B cell (primary cell): ENCODE measurements at regions not wholly inside any gene's neighbourhood (a gene's known extent, or its start where the extent isn't known, plus 50 kb on each side); places are given as distances from the start of the nearest gene placed in this dataset.

Source experiments
- ATAC-seq: fragments of 200-7000 bp; cut with Tn5 transposase; one replicate; pipeline ENCODE4 v1.10.0; 2021; ENCODE audit warnings: low read depth, mild to moderate bottlenecking, moderate number of reproducible peaks, moderate library complexity
- CTCF ChIA-PET: fragments of 350-600 bp; sonication (Branson Sonifier 250); formaldehyde crosslinking; loops from one replicate; lab custom pipeline; 2021; ENCODE audit warnings: antibody characterized with exemption, inconsistent platforms; lab: Charles Lee
- POLR2A ChIA-PET: fragments of 350-600 bp; sonication (Branson Sonifier 250); formaldehyde crosslinking; loops from one replicate; lab custom pipeline; 2021; ENCODE audit warnings: antibody characterized with exemption; lab: Charles Lee
- DNase-seq: peaks from one replicate; pipeline ENCODE4 v3.0.0; 2013
- H2AFZ ChIP-seq: 2 replicates; pipeline ENCODE4 v1.6.1; 2012; ENCODE audit warnings: mild to moderate bottlenecking, low read depth, low read length; ENCODE audit not compliant: insufficient read depth, poor library complexity, severe bottlenecking
- H3K27ac ChIP-seq, 2 donors: 1 replicate in 1 of 2; 2 replicates in 1 of 2; pipeline ENCODE4 v1.5.1; 2012 to 2013; ENCODE audit warnings: low read length in 2 of 2, mild to moderate bottlenecking in 2 of 2, moderate library complexity in 1 of 2
- H3K27me3 ChIP-seq, 4 experiments: fragments of 200-600 bp in 1 of 4; sonication (generic) in 1 of 4; replicated peaks in 1 of 4; 1 replicate in 2 of 4; 2 replicates in 2 of 4; pipeline versions ENCODE4 v1.6.1 to v1.7.0; 2013 to 2016; ENCODE audit warnings: low read length in 3 of 4, mild to moderate bottlenecking in 2 of 4, mixed read lengths in 1 of 4, moderate library complexity in 1 of 4; ENCODE audit not compliant: insufficient read depth in 4 of 4, control insufficient read depth in 3 of 4; ENCODE audit errors: control extremely low read depth in 1 of 4
- H3K36me3 ChIP-seq, 2 experiments: replicated peaks in 1 of 2; 1 replicate in 1 of 2; 2 replicates in 1 of 2; pipeline versions ENCODE4 v1.6.1 to v1.7.1; 2013; ENCODE audit warnings: low read length in 1 of 2; ENCODE audit not compliant: insufficient read depth in 2 of 2, control insufficient read depth in 1 of 2; ENCODE audit errors: control extremely low read depth in 1 of 2, extremely low read depth in 1 of 2
- H3K4me1 ChIP-seq, 2 donors: fragments of 200-600 bp in 1 of 2; sonication (generic) in 1 of 2; 1 replicate in 1 of 2; 2 replicates in 1 of 2; pipeline versions ENCODE4 v1.5.1 to v1.6.1; 2013 to 2017; ENCODE audit warnings: low read length in 2 of 2; ENCODE audit not compliant: control insufficient read depth in 2 of 2, insufficient read depth in 2 of 2
- H3K4me2 ChIP-seq: replicated peaks from 2 replicates; pipeline ENCODE3; 2012; ENCODE audit warnings: mild to moderate bottlenecking, low read depth, low read length; ENCODE audit not compliant: poor library complexity, severe bottlenecking
- H3K4me3 ChIP-seq, 5 experiments: fragments of 200-600 bp in 1 of 5; sonication (generic) in 1 of 5; 1 replicate in 3 of 5; 2 replicates in 2 of 5; pipeline versions ENCODE4 v1.5.1 to v1.7.0; 2011 to 2016; ENCODE audit warnings: low read length in 4 of 5, mild to moderate bottlenecking in 4 of 5, low read depth in 2 of 5, control low read depth in 1 of 5, moderate library complexity in 1 of 5; ENCODE audit not compliant: insufficient read depth in 1 of 5; ENCODE audit errors: control extremely low read depth in 1 of 5, extremely low read depth in 1 of 5
- H3K79me2 ChIP-seq: fragments of 200-600 bp; sonication (generic); one replicate; pipeline ENCODE4 v1.6.0; 2016; ENCODE audit warnings: low read length; ENCODE audit not compliant: control insufficient read depth, insufficient read depth
- H3K9ac ChIP-seq: fragments of 200-600 bp; sonication (generic); 2 replicates; pipeline ENCODE4 v1.6.1; 2017; ENCODE audit warnings: mild to moderate bottlenecking, low read length, moderate library complexity
- H3K9me3 ChIP-seq, 3 donors: one replicate each; pipeline versions ENCODE4 v1.6.1 to v1.7.1; 2013; ENCODE audit warnings: low read length in 2 of 3; ENCODE audit not compliant: control insufficient read depth in 2 of 3, insufficient read depth in 1 of 3; ENCODE audit errors: control extremely low read depth in 1 of 3
- H4K20me1 ChIP-seq: 2 replicates; pipeline ENCODE4 v1.6.0; 2012; ENCODE audit warnings: mild to moderate bottlenecking, low read length; ENCODE audit not compliant: insufficient read depth, control insufficient read depth, poor library complexity, severe bottlenecking
- H3K27ac Mint-ChIP-seq: one replicate; pipeline ENCODE4 v1.8.0; 2021; ENCODE audit warnings: mixed read lengths
- H3K27me3 Mint-ChIP-seq: one replicate; pipeline ENCODE4 v1.8.0; 2021; ENCODE audit warnings: mixed read lengths
- H3K4me1 Mint-ChIP-seq: one replicate; pipeline ENCODE4 v1.8.0; 2021; ENCODE audit warnings: mixed read lengths
- H3K4me3 Mint-ChIP-seq: one replicate; pipeline ENCODE4 v1.8.0; 2021; ENCODE audit warnings: mixed read lengths
- H3K9me3 Mint-ChIP-seq: one replicate; pipeline ENCODE4 v1.8.0; 2022; ENCODE audit warnings: mixed read lengths; ENCODE audit not compliant: insufficient read depth
- EZH2 ChIP-seq: IDR thresholded peaks from 2 replicates; pipeline ENCODE4 v1.6.1; 2012; ENCODE audit warnings: borderline replicate concordance, low read depth, mild to moderate bottlenecking, moderate library complexity, low read length; ENCODE audit not compliant: insufficient read depth, poor library complexity, severe bottlenecking
- WGBS: methylation state at CpG from one replicate; pipeline ENCODE4 v1.1.5; 2013; ENCODE audit warnings: missing lambda C conversion rate; ENCODE audit not compliant: insufficient coverage; 5-methylcytosine and 5-hydroxymethylcytosine counted together
- intact Hi-C: fragments of 100-400 bp; cut with micrococcal nuclease; formaldehyde crosslinking; loops from one replicate; pipeline ENCODE4 v1.10.0; 2022
- TF ChIP-seq, protein P1 (sequence below): fragments of 200-600 bp; IDR thresholded peaks from one replicate; pipeline ENCODE4 v1.8.0; 2022; ENCODE audit warnings: antibody characterized with exemption, mild to moderate bottlenecking

DNA sequence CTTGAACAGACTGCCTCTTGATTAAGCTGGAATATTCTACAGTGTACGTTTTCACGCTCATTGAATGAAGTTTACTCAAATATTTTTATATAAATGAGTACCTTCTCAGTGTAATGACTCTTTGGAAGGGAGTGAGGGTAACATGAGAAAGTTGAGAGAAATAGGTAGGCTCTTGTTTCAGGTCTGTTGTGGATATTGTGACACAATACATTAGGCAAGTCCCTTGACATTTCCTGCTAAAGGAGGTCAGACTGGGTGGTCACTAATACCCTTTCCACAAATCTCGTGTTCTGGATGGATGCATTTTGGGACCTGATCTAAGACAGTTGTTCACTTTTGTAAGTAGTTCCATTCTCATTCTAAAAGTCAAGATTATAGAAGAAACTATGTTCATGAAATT, 324.8 kb upstream of the AZI2 start:
- CTCF ChIA-PET, result no interaction called here
- Histone ChIP-seq H3K36me3 (no peaks in the 10 kb centered on the region), H3K79me2 (no peaks in the 10 kb centered on the region), H2AFZ (no peak overlapping the region), H3K4me1 (no peaks in the 10 kb centered on the region), H3K27me3 (no peaks in the 10 kb centered on the region), H4K20me1 (no peaks in the 10 kb centered on the region), H3K4me3 (no peak overlapping the region), H3K9me3 (peaks cover 0 to 7% (median 0%) of the 10 kb centered on the region in 3 donors), H3K27ac (no peak overlapping the region), H3K9ac (no peak overlapping the region), H3K4me2 (no peak overlapping the region)
- DNase-seq (no peak), ATAC-seq (no peak)
- POLR2A ChIA-PET, result no interaction called here
- intact Hi-C loops, result no loop called here
- no CpG with 5 or more reads among the region's 3 CpGs for WGBS
- Mint-ChIP-seq H3K4me1 (no peaks in the 10 kb centered on the region), H3K4me3 (no peak overlapping the region), H3K27ac (no peak overlapping the region), H3K9me3 (peaks cover under 1% of the 10 kb centered on the region), H3K27me3 (no peaks in the 10 kb centered on the region)
- TF ChIP-seq EZH2, result no peak
- TF ChIP-seq, protein P1, sequence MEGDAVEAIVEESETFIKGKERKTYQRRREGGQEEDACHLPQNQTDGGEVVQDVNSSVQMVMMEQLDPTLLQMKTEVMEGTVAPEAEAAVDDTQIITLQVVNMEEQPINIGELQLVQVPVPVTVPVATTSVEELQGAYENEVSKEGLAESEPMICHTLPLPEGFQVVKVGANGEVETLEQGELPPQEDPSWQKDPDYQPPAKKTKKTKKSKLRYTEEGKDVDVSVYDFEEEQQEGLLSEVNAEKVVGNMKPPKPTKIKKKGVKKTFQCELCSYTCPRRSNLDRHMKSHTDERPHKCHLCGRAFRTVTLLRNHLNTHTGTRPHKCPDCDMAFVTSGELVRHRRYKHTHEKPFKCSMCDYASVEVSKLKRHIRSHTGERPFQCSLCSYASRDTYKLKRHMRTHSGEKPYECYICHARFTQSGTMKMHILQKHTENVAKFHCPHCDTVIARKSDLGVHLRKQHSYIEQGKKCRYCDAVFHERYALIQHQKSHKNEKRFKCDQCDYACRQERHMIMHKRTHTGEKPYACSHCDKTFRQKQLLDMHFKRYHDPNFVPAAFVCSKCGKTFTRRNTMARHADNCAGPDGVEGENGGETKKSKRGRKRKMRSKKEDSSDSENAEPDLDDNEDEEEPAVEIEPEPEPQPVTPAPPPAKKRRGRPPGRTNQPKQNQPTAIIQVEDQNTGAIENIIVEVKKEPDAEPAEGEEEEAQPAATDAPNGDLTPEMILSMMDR, result no peak

GRCh38 chr3:28674212-28674611, 325.6 kb upstream of the AZI2 start:
- H3K4me3 Mint-ChIP-seq, result no peak overlapping the region
- no peak overlapping the region for H2AFZ ChIP-seq
- CTCF ChIA-PET, result no interaction called here

More at GRCh38 chr3:28674212-28674611, 325.6 kb upstream of the AZI2 start:
- ATAC-seq, result no peak
- Histone ChIP-seq H3K36me3 (no peaks in the 10 kb centered on the region), H3K4me1 (no peaks in the 10 kb centered on the region), H3K9ac (no peak overlapping the region), H3K79me2 (no peaks in the 10 kb centered on the region), H4K20me1 (no peaks in the 10 kb centered on the region), H3K27me3 (no peaks in the 10 kb centered on the region), H3K9me3 (peaks cover 0 to 7% (median 0%) of the 10 kb centered on the region in 3 donors), H3K4me2 (no peak overlapping the region), H3K27ac (no peak overlapping the region), H3K4me3 (no peak overlapping the region)
- TF ChIP-seq, protein P1, result no peak
- no peak for TF ChIP-seq EZH2
- no peaks in the 10 kb centered on the region for H3K4me1 Mint-ChIP-seq
- intact Hi-C loops, result no loop called here
- WGBS, result 100% methylated on average over 2 of the region's 4 CpGs
- no peak overlapping the region for H3K27ac Mint-ChIP-seq
- peaks cover 3% of the 10 kb centered on the region for H3K9me3 Mint-ChIP-seq
- no peak for DNase-seq
- POLR2A ChIA-PET, result no interaction called here
- H3K27me3 Mint-ChIP-seq, result no peaks in the 10 kb centered on the region
